Tibial nerve (tissue), 3 donors: ENCODE measurements at regions not wholly inside any gene's neighbourhood (a gene's known extent, or its start where the extent isn't known, plus 50 kb on each side); places are given as distances from the start of the nearest gene placed in this dataset.

Experiments used
- CTCF ChIP-seq, 5 experiments: fragments of 200-600 bp in 3 of 5; fragments of 450-650 bp in 2 of 5; sonication (generic) in 3 of 5; IDR thresholded peaks; one replicate each; pipeline ENCODE4 v1.5.1; 2016 to 2019; ENCODE audit warnings: antibody characterized with exemption in 5 of 5, mild to moderate bottlenecking in 3 of 5, moderate library complexity in 2 of 5
- POLR2A ChIP-seq, 2 donors: fragments of 450-650 bp; IDR thresholded peaks; one replicate each; pipeline ENCODE4 v1.6.1; 2017; ENCODE audit warnings: antibody characterized with exemption in 2 of 2, mild to moderate bottlenecking in 2 of 2, moderate library complexity in 2 of 2

GRCh38 chr11:64484191-64485022 is 71.3 kb upstream of the SLC22A11 start:
- TF ChIP-seq CTCF (IDR thresholded peaks at IDR 0.05), result no peak
- TF ChIP-seq POLR2A (IDR thresholded peaks at IDR 0.05), result no peak
